Astrocyte (in vitro differentiated cells and primary cell): ENCODE measurements at regions not wholly inside any gene's neighbourhood (a gene's known extent, or its start where the extent isn't known, plus 50 kb on each side); places are given as distances from the start of the nearest gene placed in this dataset.

Source experiments
- DNase-seq: peaks from one replicate; pipeline ENCODE4 v3.0.0-alpha.2; 2010; ENCODE audit warnings: low read depth
- FAIRE-seq: peaks from 2 replicates; lab custom pipeline; 2011; peaks lifted over from hg19 to GRCh38; lab: Jason Lieb, UNC
- H2AFZ ChIP-seq: 2 replicates; pipeline ENCODE4 v1.6.0; 2012; ENCODE audit warnings: low read depth, low read length, inconsistent platforms
- H3K27ac ChIP-seq: 2 replicates; pipeline ENCODE4 v1.5.1; 2011; ENCODE audit warnings: low read depth, low read length, inconsistent platforms
- H3K27me3 ChIP-seq: 2 replicates; pipeline ENCODE4 v1.6.0; 2011; ENCODE audit warnings: low read length, inconsistent platforms; ENCODE audit not compliant: insufficient read depth
- H3K36me3 ChIP-seq: 2 replicates; pipeline ENCODE4 v1.5.1; 2011; ENCODE audit warnings: low read length, inconsistent platforms; ENCODE audit not compliant: insufficient read depth
- H3K4me1 ChIP-seq: 2 replicates; pipeline ENCODE4 v1.5.1; 2011; ENCODE audit warnings: low read length, inconsistent platforms; ENCODE audit not compliant: insufficient read depth
- H3K4me2 ChIP-seq: 2 replicates; pipeline ENCODE4 v1.6.0; 2012; ENCODE audit warnings: low read length, inconsistent platforms
- H3K4me3 ChIP-seq: 2 replicates; pipeline ENCODE4 v1.5.1; 2011; ENCODE audit warnings: low read depth, mild to moderate bottlenecking, low read length, inconsistent platforms; ENCODE audit not compliant: insufficient read depth
- H3K79me2 ChIP-seq: 2 replicates; pipeline ENCODE4 v1.6.0; 2012; ENCODE audit warnings: mild to moderate bottlenecking, low read length, inconsistent platforms; ENCODE audit not compliant: insufficient read depth
- H3K9ac ChIP-seq: 2 replicates; pipeline ENCODE4 v1.6.0; 2012; ENCODE audit warnings: mild to moderate bottlenecking, low read length, inconsistent platforms
- H3K9me3 ChIP-seq: 2 replicates; pipeline ENCODE4 v1.5.1; 2012; ENCODE audit warnings: low read depth, mild to moderate bottlenecking, low read length, inconsistent platforms; ENCODE audit not compliant: insufficient read depth
- H4K20me1 ChIP-seq: 2 replicates; pipeline ENCODE4 v1.6.0; 2012; ENCODE audit warnings: low read length, inconsistent platforms; ENCODE audit not compliant: insufficient read depth
- H3K27ac Mint-ChIP-seq: one replicate; pipeline ENCODE4 v1.8.0; 2021; ENCODE audit warnings: mild to moderate bottlenecking, mixed read lengths; ENCODE audit not compliant: unreplicated experiment
- H3K27me3 Mint-ChIP-seq: one replicate; pipeline ENCODE4 v1.8.0; 2021; ENCODE audit warnings: low read depth, mixed read lengths; ENCODE audit not compliant: unreplicated experiment
- H3K36me3 Mint-ChIP-seq: one replicate; pipeline ENCODE4 v1.8.0; 2021; ENCODE audit warnings: low read depth, mixed read lengths; ENCODE audit not compliant: unreplicated experiment
- H3K4me1 Mint-ChIP-seq: one replicate; pipeline ENCODE4 v1.8.0; 2021; ENCODE audit warnings: low read depth, mixed read lengths; ENCODE audit not compliant: unreplicated experiment
- H3K4me3 Mint-ChIP-seq: one replicate; pipeline ENCODE4 v1.8.0; 2021; ENCODE audit warnings: mild to moderate bottlenecking, moderate library complexity, mixed read lengths; ENCODE audit not compliant: unreplicated experiment
- H3K9me3 Mint-ChIP-seq: one replicate; pipeline ENCODE4 v1.8.0; 2021; ENCODE audit warnings: mild to moderate bottlenecking, mixed read lengths; ENCODE audit not compliant: unreplicated experiment
- EZH2 ChIP-seq: IDR thresholded peaks from 2 replicates; pipeline ENCODE4 v1.6.1; 2012; ENCODE audit warnings: mild to moderate bottlenecking, low read length, inconsistent platforms; ENCODE audit not compliant: insufficient read depth
- TF ChIP-seq, protein P1 (sequence below): IDR thresholded peaks from 2 replicates; pipeline ENCODE4 v1.5.1; 2011; ENCODE audit warnings: low read depth, mild to moderate bottlenecking, inconsistent platforms, low read length, moderate library complexity; ENCODE audit not compliant: insufficient read depth

DNA sequence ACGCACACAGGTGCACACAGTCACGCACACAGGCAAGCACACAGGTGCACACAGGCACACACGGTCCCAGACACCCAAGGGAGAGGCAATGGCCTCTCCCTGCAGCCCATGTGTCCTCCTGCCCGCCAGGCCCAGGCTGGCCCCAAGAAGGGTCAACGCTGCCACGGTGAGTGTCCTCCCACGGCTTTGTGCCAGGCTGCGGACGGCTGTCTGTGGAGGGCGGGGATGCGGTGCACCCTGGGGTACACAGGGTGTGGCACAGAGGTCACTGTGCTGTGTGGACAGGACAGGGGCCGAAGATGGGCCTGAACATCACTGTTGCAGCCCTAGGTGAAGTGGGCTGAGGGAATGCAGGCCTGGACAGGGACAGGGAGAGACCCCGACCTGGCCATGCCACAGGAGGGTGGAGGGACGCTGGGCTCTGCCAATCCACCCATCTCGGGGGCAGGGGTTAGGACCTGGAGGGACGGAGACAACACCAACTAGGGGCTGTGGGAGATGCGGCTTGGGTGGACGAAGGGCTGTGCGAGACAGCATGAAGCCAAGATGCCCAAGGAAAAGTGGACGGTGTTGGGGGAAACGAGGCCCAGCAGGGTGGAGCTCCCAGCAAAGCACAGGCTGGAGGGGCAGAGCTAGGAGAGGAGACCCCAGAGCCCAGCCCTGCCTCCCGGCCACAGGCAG, 523.8 kb downstream of the BRD1 start:
- Mint-ChIP-seq H3K9me3 (no peaks in the 10 kb centered on the region), H3K36me3 (no peaks in the 10 kb centered on the region), H3K27me3 (peaks cover 44% of the 10 kb centered on the region), H3K27ac (no peak overlapping the region), H3K4me3 (no peak overlapping the region), H3K4me1 (no peaks in the 10 kb centered on the region)
- Histone ChIP-seq H3K9ac (no peak overlapping the region), H3K36me3 (no peaks in the 10 kb centered on the region), H3K4me2 (no peak overlapping the region), H3K4me1 (no peaks in the 10 kb centered on the region), H4K20me1 (no peaks in the 10 kb centered on the region), H3K27me3 (no peaks in the 10 kb centered on the region), H2AFZ (no peak overlapping the region), H3K9me3 (no peaks in the 10 kb centered on the region), H3K27ac (no peak overlapping the region), H3K79me2 (no peaks in the 10 kb centered on the region), H3K4me3 (no peak overlapping the region)
- TF ChIP-seq, protein P1, sequence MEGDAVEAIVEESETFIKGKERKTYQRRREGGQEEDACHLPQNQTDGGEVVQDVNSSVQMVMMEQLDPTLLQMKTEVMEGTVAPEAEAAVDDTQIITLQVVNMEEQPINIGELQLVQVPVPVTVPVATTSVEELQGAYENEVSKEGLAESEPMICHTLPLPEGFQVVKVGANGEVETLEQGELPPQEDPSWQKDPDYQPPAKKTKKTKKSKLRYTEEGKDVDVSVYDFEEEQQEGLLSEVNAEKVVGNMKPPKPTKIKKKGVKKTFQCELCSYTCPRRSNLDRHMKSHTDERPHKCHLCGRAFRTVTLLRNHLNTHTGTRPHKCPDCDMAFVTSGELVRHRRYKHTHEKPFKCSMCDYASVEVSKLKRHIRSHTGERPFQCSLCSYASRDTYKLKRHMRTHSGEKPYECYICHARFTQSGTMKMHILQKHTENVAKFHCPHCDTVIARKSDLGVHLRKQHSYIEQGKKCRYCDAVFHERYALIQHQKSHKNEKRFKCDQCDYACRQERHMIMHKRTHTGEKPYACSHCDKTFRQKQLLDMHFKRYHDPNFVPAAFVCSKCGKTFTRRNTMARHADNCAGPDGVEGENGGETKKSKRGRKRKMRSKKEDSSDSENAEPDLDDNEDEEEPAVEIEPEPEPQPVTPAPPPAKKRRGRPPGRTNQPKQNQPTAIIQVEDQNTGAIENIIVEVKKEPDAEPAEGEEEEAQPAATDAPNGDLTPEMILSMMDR: no peak
- no peak for TF ChIP-seq EZH2
- DNase-seq (no peak), FAIRE-seq (no peak)

DNA sequence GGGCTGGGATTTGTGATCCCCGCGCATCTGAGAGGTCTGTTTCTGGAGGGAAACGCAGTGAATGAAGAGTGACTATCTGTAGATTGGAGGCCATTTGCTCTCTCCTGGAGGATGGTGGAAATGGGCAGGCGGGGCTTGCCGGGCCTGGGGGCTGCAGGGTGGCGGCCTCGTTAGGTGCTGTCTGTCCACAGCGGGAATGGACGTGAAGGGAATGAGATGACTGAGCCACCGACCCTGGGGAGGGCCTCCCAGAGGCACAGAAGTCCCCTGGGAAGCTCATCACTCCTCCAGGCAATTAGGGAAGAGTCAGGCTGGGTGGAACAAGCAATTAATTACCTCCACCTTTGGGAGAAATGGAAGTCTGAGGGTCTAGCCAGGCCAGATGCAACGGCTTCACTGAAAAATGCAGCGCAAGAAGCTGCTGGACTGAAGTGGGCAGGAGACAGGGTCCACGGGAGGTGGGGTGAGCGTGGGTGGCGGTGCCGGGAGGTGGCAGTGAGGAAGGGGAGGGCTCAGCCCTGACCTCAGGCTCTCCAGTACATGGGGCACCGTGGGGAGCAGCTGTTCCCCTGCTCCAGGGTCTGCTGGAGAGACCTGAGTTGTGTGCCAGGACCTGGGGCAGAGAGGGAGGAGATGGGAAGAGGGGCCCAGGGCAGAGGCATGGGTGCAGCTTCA, 524.5 kb downstream of the BRD1 start:
- H4K20me1 ChIP-seq: no peaks in the 10 kb centered on the region
- H3K27me3 Mint-ChIP-seq: peaks cover 40% of the 10 kb centered on the region
- H3K79me2 ChIP-seq: no peaks in the 10 kb centered on the region
- TF ChIP-seq, protein P1: no peak
- no peak for TF ChIP-seq EZH2
- H3K4me2 ChIP-seq: no peak overlapping the region
- H3K9me3 ChIP-seq: peaks cover 4% of the 10 kb centered on the region
- H3K27ac ChIP-seq: no peak overlapping the region
- no peaks in the 10 kb centered on the region for H3K27me3 ChIP-seq
- no peaks in the 10 kb centered on the region for H3K36me3 ChIP-seq
- no peaks in the 10 kb centered on the region for H3K4me1 Mint-ChIP-seq
- no peak for DNase-seq
- no peaks in the 10 kb centered on the region for H3K36me3 Mint-ChIP-seq
- FAIRE-seq: no peak
- no peak overlapping the region for H3K9ac ChIP-seq
- no peak overlapping the region for H3K4me3 Mint-ChIP-seq
- no peaks in the 10 kb centered on the region for H3K4me1 ChIP-seq
- H3K9me3 Mint-ChIP-seq: no peaks in the 10 kb centered on the region
- H3K4me3 ChIP-seq: no peak overlapping the region
- H2AFZ ChIP-seq: no peak overlapping the region
- H3K27ac Mint-ChIP-seq: no peak overlapping the region

DNA sequence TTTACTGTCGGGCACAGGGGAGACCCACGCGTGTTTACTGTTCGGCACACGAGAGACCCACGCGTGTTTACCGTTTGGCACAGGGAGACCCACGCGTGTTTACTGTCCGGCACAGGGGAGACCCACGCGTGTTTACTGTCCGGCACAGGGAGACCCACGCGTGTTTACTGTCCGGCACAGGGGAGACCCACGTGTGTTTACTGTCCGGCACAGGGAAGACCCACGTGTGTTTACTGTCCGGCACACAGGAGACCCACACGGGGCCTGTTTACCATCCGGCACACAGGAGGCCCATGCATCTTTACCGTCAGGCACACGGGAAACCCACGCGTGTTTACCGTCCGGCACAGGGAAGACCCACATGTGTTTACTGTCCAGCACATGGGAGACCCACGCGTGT, 525.1 kb downstream of the BRD1 start:
- H3K4me3 Mint-ChIP-seq: no peak overlapping the region
- Histone ChIP-seq H3K9me3 (peaks cover 5% of the 10 kb centered on the region), H3K36me3 (no peaks in the 10 kb centered on the region), H3K4me1 (no peaks in the 10 kb centered on the region), H3K9ac (no peak overlapping the region), H2AFZ (no peak overlapping the region), H3K79me2 (no peaks in the 10 kb centered on the region), H3K27me3 (no peaks in the 10 kb centered on the region), H3K4me2 (no peak overlapping the region), H3K27ac (no peak overlapping the region), H3K4me3 (no peak overlapping the region), H4K20me1 (no peaks in the 10 kb centered on the region)
- peaks cover 2% of the 10 kb centered on the region for H3K4me1 Mint-ChIP-seq
- FAIRE-seq: no peak
- no peaks in the 10 kb centered on the region for H3K9me3 Mint-ChIP-seq
- no peak for TF ChIP-seq EZH2
- TF ChIP-seq, protein P1: no peak
- no peak for DNase-seq
- no peak overlapping the region for H3K27ac Mint-ChIP-seq
- H3K27me3 Mint-ChIP-seq: peaks cover 37% of the 10 kb centered on the region
- H3K36me3 Mint-ChIP-seq: no peaks in the 10 kb centered on the region
